ENCODE measurements at regions not wholly inside any gene's neighbourhood (a gene's known extent, or its start where the extent isn't known, plus 50 kb on each side); places are given as distances from the start of the nearest gene placed in this dataset.

DNA sequence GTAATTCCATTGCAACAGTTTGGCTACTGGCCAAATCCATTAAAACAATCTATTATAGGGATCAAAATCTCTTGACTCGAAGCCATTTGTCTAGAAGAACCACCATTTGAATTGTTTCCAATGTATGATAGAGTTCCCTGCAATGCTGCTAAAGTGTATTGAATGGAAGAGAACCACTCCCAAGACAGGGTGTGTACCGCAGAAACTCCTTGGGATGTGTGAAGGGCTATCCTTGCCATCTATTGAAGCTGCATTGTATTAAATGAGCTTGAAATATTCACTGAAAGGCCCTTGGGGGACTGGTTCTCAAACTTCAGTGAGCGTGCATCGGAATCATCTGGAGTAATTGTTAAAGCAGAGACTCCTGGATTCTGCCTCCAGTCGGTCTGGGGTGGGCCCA lies 260.4 kb upstream of the MEIS1 start:
- TF ChIP-seq, protein P1, sequence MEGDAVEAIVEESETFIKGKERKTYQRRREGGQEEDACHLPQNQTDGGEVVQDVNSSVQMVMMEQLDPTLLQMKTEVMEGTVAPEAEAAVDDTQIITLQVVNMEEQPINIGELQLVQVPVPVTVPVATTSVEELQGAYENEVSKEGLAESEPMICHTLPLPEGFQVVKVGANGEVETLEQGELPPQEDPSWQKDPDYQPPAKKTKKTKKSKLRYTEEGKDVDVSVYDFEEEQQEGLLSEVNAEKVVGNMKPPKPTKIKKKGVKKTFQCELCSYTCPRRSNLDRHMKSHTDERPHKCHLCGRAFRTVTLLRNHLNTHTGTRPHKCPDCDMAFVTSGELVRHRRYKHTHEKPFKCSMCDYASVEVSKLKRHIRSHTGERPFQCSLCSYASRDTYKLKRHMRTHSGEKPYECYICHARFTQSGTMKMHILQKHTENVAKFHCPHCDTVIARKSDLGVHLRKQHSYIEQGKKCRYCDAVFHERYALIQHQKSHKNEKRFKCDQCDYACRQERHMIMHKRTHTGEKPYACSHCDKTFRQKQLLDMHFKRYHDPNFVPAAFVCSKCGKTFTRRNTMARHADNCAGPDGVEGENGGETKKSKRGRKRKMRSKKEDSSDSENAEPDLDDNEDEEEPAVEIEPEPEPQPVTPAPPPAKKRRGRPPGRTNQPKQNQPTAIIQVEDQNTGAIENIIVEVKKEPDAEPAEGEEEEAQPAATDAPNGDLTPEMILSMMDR (IDR thresholded peaks at IDR 0.05; ENCODE audit: low read length): no peak
- TF ChIP-seq EZH2 (optimal IDR thresholded peaks at IDR 0.05; ENCODE audit: low read depth, low read length) (no peak), EZH2phosphoT487 (IDR thresholded peaks at IDR 0.05; ENCODE audit: low read length) (no peak)
